DMS79 (cell line): ENCODE measurements at regions not wholly inside any gene's neighbourhood (a gene's known extent, or its start where the extent isn't known, plus 50 kb on each side); places are given as distances from the start of the nearest gene placed in this dataset.

Experiments
- DNase-seq: peaks from one replicate; lab custom pipeline; 2025; lab: John Stamatoyannopoulos, UW

DNA sequence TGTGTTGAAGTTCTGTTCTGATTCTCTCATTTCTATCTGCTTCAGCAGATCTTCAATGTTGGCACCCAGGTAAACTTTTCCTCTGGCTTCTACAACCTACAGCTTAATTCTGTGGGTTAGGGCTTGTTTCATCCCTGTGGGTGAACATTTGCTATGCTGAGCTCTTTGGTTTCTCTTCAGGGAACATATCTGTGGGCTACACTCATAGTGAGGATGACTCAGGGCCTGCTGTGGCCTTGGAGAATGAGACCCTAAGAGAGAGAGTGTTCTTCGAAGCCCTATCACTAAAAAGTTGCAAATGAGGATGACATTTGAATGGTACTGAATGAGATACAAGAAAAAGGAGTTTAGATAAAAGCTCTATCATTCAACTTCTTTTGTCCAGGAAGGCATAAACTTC lies 346.2 kb upstream of the CBLB start:
- DNase-seq = no peak

DNA sequence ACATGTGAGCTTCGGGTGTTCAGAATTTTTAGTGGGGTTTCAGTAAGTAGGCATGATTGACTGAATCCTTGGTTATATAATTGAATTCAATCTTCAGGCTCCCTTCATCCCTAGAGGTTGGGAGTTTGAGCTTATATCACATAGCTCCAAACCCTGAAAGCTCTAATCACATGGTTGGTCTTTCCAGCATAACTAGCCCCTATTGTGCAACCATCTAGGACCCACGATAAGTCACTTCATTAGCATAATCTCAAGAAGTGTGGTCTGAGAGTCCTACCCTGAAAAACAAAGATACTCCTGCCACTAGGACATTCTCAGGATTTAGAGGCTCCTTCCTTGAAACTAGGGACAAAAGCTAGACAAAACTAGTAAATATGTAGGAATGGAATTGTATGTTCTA lies 348.9 kb upstream of the CBLB start:
- DNase-seq = no peak

DNA sequence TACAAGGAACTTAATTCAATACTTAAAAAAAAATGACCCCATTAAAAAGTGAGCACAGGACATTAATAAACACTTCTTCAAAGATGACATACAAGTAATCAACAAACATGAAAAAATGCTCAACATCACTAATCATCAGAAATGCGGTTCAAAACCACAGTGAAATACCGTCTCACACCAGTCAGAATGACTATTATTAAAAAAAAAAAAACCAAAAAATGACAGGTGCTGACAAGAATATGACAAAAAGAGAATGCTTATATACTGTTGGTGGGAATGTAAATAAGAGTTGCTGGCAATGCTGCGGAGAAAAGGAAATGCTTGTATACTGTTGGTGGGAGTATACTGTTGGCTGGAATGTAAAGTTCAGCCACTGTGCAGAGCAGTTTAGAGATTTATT lies 358.3 kb upstream of the CBLB start:
- DNase-seq = no peak

DNA sequence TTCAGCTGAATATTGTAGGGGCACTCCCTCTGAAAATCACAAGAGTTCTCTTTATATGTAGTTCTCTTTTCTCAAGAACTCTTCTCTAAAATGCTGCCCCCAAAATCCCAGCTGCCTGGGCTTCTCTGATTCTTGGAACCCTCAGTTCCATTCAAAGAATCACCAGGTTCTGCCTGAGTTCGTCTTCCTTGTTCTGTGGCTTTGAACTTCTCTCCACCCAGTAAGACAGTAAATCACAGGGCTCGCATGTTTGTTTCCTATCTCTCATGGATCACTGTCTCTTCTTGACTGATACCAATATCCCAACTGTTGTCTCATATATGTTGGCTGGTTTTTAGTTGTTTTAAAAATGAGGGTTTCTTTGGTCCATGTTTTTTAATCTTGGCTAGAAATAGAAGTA lies 359.5 kb upstream of the CBLB start:
- DNase-seq = no peak

DNA sequence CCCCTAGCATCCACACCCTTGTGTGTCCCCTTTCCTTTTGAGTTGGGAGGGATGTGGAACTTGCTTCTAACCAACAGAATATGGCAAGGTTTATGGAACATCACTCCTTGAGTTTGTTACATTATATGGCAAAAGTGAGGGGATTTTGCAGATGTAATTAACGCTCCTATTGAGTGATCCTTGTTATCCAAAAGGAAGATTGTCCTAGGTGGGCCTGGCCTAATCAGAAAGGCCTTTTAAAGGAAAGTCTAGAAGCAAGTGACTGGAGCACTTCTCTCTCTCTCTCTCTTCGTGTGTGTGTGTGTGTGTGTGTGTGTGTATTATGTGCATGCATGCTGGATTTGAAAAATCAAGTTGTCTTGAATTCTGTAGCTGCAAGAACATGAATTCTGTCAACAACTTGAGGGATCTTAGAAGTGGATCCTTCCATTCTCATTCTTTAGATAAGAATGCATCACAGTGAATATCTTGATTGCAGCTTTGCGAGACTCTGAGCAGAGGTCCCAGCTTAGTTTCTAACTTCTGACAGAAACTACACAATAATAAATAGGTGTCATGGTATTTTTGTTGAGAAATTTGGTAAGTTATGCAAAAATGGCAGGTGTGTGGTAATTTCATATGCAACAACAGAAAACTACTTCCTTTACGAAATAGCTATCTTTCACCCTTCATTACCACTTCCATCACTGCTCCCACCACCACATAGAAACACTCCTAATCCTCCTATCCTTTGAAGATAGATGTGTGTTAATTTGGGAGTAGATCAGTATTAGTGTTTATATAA lies 360.9 kb upstream of the CBLB start:
- no peak for DNase-seq

DNA sequence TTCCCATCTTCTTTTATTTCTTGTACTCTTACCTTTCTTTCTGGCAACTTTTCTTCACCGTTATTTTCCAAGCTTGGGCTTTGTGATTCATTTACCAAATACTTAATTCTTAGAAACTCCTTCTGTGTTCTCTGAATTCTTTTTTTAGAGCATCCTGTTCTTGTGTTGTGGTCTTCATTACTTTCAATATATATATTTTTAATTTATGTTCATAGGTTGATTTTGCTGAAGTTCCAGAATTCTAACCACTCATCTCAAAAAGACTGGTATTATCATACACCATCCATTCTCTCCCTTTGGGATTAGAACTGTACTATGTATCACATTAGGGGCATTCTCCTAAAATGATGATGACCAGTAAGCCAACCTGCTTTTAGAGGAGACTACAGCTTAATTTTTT lies 362.3 kb upstream of the CBLB start:
- DNase-seq = no peak

DNA sequence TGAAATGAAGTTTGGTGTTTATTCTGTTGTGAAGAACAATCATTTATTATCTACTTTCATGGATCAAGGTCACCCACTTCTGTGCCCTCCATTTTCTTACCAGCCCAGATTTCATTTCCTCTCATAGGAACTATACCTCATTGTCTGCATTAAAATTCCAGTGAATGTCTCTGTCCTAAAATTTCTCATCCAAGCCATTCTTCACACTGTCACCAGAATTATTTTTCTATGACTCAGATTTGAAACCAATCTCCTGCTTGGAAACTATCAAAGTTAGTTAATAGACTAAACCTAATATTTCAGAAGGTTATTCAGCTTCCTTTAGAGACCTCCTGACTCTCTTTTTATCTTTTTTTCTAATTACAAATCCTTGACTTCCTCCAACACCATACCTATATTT lies 364.1 kb upstream of the CBLB start:
- DNase-seq = no peak

DNA sequence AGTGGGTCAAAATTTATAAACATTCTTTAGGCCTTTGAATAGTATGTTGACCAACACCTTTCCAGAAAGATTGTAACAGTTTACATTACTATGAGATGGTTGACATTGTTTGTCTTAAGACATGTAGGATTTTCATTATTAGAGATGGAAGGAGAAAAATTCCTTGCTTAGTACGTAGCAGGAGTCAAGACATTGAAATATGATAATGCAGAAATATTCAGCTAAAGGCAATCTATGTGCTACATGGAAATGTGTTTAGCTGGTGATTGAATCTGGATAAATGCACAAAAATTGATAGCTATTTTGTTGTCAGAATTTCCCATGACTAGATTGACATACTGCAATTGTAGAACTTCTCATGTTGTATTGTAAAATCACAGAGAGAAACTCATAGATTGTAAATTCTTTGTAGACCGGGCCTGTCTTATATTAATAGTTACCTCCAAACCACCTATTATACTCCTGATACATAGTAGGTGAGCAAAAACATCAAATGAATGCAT lies 370.4 kb upstream of the CBLB start:
- DNase-seq = no peak

DNA sequence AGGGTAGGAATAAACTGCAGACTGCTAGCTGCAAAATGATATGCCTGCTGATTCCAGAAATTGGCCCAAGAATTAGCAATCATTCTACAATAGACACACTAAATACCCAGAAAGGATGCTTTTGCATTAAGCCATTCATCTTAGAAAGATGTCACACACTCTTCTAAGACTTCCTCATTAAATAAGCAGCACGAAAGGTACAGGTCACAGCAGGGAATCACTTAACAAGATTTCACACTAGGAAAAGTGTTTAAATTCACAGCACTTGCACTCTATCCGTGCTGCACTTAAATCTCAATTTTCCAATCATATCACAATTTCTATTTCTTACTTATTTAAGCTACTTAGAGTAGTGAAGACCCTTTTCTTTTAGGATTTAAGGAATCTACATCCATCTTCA lies 372.8 kb upstream of the CBLB start:
- DNase-seq = no peak

DNA sequence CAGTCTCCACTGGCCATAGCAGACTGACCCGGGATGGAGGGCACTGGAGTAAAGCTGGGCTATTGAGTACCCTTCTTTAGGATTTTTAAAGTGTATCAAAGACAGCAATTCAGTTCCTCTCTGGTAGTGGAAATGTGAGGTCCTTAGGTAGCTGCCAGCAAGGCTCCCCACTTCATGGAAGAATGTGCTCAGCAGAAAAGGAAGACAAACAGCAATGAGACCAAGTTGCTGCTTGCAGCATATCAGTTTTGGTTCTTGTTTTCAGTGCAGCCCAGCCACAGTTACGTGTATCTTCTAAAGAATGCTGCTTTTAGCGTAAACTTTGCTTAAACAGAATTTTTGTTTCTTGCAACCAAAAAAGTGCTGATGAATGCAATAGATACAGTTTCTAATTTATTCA lies 374.0 kb upstream of the CBLB start:
- DNase-seq = no peak

DNA sequence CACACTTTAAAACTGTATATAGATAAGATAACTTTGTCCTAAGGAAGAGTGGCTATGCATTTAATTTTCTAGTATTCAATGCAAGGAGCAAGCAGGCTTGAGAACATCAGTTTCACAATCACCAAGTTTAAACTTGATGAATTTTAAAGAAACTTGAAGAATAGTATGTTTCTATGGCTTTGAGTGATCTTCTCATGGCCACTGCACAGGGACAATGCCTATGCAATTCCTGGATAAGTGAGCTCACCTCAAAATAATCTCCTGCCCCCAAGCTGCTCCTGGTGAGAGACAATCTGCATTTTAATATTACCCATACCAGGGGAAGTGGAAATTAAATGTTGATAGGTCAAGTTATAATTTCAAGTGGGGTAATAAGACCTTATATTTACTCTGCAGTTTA lies 376.6 kb upstream of the CBLB start:
- DNase-seq = no peak

DNA sequence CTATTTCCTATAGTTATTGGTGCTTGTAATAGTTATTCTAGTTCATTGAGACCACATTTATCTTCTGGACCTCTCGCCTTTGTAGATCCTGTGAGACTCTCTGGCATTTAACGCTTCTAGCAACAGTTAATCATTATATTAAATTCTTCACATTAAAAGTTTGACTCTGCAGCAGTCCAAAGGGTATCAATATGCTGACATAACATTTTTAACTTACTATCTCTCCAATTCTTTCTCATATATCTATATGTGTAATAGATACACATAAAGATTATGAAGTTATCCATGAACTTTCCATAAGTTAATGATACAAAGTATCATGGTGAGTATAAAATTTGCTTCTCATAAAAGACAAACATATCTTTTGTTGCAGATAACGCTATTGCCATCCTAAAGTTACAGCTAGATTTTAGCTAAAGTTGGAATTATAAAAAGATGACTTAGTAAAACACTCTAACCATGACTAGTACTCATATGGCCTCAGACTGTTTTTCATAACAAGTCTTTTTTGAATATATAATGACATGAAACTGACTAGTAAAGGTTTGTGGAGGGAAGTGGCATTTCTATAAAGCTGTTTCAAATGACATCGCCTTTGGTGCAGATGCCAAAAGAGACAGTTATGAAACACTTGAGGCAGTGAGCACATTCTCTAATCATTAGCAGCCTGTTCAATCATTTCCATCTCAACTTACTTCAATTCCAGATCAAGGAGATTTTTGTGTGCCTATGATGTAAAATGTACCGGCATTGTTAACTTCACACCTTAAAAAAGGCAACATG lies 379.3 kb upstream of the CBLB start:
- DNase-seq = no peak

DNA sequence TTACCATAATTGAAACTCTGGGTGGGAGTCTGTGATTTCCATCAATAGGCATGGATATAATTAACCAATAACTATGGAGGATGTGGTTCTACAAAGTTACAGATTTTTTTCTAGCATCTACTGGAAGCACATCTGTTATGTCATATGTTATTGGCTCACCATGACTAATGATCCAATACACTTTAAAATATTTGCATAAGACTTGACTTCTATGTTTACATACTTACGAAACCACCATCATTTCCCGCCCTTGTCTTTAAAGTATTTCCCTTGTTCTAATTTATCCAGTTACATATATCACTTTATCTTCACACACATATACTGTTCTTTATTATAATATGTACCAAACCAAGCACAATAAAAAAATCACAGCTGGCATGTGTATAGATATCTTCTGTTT lies 380.3 kb upstream of the CBLB start:
- DNase-seq = no peak

DNA sequence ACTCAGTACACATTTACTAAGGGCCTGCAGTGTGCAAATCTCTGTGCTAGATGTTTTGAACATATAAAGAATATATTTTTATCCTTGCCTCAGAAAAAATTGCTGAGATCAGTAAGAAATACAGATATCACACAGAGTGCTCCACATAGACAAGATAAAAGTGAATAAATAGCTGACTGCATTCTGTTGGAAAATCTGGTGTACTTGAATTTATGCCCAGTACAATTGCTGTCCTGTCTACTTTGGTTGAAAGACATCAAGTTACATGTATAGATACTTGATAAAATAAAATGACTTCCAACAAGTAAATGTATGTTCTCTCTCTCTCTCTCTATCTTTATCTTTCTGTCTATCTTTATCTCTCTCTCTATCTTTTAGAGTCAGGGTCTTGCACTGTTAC lies 381.2 kb upstream of the CBLB start:
- DNase-seq = no peak

DNA sequence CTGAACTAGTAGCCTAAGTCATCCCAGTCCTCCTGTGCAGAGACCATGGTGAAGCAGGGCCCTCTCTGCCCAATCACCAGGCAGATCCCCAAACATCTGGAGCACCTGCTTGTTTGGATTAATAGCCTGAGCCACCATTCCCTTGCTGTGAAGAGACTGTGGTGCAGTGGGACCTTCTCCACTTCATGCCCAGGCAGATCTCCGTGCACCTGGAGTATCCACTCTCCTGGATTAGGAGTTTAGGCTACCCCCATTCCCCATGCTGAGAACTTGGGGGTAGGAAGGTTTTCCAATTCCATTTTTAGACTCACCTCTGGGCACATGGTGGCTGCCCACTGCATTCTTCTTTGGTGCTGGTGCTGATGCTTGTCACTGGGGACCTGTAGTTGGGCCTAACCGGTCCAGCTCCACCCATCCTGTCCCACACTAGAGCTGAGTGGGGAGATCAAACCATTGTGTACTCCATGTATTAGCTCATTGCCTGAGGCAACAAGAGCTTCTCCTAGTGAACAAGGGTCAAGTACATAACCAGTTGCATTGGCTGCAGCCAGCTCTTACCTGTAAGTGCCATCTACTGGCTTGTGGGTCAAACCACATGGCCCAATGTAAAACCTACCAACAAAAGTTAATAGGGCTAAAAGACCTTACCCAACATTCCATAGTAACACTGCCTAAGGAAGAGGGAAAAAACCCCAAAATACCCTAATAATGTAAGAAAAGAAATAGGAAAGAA lies 382.5 kb upstream of the CBLB start:
- DNase-seq = no peak

DNA sequence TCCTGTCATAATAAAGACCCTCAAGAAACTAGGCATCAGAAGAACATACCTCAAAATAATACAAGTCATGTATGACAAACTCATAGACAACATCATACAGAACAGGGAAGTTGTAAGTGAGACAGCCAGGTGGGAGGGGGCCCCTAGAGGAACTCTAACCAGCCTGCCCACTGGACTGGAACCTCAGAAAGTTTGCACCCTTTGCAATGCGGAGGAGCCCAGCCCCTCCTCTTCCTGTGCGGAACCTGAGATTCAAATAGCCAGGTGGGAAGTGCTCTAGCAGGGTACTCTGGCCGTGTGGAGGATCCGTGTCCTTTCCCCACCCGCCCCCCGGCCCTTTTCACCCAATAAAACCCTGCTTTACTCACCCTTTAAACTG lies 387.0 kb upstream of the CBLB start:
- DNase-seq = no peak

DNA sequence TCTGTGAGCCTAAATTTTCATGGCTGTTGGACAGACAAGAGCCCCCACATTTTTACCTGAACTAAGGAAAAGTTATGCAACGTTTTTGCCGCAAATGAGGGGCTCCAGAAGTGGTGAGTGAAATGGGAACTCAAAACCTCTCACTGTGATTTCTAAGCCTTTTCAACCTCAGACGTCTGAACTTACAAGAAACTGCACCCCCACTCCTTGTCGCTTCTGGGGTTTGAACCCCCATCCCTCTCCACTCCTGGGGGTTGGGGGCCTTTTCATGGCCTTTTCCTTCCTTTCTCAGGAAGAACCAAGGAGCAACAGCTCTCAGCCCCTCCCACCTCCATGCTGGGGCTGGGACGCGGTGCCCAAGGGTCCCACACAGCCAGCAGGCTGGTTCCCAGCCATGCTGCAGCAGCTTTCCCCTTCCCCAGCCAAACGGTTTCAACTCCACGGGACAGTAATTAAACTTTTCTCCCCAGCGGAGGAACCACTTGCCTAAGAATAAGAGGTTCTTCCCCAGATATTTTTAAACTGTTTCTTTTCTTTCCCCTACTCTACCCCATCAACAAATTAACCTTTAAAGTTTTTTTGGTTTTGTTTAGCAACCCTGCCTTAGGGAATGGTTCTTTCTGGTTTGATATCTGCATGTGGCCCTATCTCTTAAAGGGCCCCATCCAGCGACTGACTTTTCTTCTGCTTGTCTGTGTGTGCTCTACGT lies 387.6 kb upstream of the CBLB start:
- no peak for DNase-seq

DNA sequence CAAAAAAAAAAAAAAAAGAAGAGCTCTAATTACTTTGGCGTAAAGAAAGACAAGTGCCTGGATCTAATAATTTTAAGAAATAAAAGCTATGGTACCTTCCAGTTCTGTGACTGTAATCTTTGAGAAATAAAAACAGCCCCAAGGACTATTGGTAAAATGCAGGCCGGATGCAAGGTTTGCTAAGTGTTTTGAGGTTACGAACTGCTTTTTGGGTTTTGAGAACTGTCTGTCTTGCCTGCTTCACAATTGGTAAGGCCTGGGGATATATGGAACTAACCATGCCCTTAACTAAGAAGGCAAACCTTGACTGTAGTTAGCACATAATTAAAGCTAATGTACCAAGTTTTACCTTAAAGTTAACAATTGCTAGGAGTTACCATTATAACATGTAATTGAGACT lies 388.4 kb upstream of the CBLB start:
- DNase-seq = no peak

DNA sequence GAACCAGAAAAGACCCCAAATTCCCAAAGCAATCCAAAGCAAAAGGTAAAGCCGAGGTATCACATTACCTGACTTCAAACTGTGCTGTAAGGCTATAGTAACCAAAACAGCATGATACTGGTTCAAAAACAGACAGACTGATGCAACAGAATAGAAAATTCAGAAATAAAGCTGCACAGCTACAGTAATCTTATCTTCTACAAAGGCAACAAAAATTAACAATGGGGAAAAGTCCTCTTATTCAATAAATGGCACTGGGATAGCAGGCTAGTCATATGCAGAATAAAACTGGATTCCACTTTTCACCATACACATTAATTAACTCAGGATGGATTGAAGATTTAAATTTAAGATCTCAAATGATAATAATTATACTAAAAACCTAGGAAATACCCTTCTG lies 392.6 kb upstream of the CBLB start:
- DNase-seq = no peak

DNA sequence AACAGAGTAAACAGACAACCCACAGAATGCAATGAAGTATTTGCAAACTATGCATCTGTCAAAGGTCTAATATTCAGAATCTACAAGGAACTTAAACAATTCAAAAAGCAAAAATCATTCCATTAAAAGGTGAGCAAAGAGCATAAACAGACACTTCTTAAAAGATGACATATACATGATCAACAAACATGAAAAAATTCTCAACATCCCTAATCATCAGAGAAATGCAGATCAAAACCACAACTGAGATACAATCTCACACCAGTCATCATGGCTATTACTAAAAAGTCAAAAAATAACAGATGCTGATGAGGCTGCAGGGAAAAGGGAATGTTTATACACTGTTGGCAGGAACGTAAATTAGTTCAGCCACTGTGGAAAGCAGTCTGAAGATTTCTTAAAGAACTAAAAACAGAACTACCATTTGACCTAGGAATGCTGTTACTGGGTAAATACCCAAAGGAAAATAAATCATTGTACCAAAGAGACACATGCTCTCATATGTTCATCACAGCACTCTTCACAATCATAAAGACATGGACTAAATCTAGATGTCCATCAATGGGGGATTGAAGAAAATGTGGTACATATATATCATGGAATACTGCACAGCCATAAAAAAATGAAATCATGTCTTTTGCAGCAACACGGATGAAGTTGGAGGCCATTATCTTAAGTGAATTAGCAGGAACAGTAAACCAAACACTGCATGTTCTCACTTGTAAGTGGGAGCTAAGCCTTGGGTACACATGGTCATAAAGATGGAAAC lies 393.3 kb upstream of the CBLB start:
- DNase-seq = no peak

DNA sequence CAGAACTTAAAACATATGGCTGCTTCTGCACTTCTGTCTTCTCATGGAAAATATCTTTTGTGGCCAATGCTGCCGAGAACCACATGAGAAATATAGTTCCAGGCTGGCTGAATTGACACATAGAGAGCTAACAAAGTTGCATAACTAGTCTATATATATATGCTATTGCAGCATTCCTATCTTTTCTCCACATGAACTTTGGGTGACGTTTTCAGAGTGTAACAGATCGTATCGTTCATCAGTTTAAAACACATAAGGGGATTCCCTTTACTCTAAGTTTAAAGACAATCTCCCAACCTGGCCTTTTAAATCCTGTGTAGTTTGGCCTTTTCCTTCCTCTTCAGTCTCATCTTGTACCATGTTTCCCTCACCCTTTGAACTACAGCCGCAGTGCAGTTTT lies 394.2 kb upstream of the CBLB start:
- no peak for DNase-seq

DNA sequence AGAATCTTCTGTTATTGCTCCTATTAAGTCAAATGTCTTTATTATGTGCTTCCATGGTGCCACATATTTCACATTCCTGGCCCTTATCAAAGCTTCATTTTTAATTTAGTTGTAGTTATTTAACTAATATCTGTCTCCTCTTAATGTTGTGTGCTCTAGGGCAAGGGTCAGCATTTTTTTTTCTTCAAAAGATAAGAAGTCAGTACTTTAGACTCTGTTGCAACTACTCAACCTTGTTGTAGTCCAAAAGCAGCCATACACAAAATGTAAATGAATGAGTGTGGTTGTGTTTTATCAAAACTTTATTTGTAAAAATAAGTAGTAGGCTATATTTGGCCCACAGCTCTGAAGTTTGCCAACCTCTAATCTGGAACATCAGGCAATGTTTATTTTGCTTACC lies 394.7 kb upstream of the CBLB start:
- DNase-seq = no peak
